IMR-90 (cell line): ENCODE measurements at regions not wholly inside any gene's neighbourhood (a gene's known extent, or its start where the extent isn't known, plus 50 kb on each side); places are given as distances from the start of the nearest gene placed in this dataset.

Source experiments
- ATAC-seq: fragments of 200-7000 bp; cut with Tn5 transposase; 2 replicates; pipeline ENCODE4 v1.9.1; 2020; ENCODE audit warnings: low read depth, mild to moderate bottlenecking, moderate library complexity
- BruUV-seq: library from RNA; stranded (reverse); fragments of 400-500 nt; replicated peaks from 2 replicates; lab custom pipeline; 2021; lab: Mats Ljungman, UMichigan
- CTCF ChIA-PET: fragments of 300-600 bp; formaldehyde crosslinking; extraction: SDS; loops from one replicate; lab custom pipeline; 2021; ENCODE audit warnings: antibody characterized with exemption; lab: Yijun Ruan, JAX
- POLR2A ChIA-PET: fragments of 300-600 bp; sonication (Branson Sonifier 250); formaldehyde crosslinking; loops from one replicate; lab custom pipeline; 2022; ENCODE audit warnings: antibody characterized with exemption; ENCODE audit not compliant: unreplicated experiment; lab: Charles Lee
- DNase-seq: peaks from one replicate; pipeline ENCODE4 v3.0.0; 2013
- H2AFZ ChIP-seq: replicated peaks from 2 replicates; pipeline ENCODE3; 2013; ENCODE audit warnings: low read length, mild to moderate bottlenecking; ENCODE audit not compliant: poor library complexity
- H2AK5ac ChIP-seq: 2 replicates; pipeline ENCODE4 v1.6.1; 2013; ENCODE audit warnings: low read depth, low read length, inconsistent platforms
- H2AK9ac ChIP-seq: replicated peaks from 2 replicates; pipeline ENCODE3; 2013; ENCODE audit warnings: mild to moderate bottlenecking, low read depth, low read length, moderate library complexity; ENCODE audit not compliant: poor library complexity
- H2BK120ac ChIP-seq: 2 replicates; pipeline ENCODE4 v1.6.1; 2013; ENCODE audit warnings: low read depth, low read length, inconsistent platforms
- H2BK15ac ChIP-seq: 3 replicates; pipeline ENCODE4 v1.6.1; 2013; ENCODE audit warnings: low read depth, low read length, inconsistent platforms
- H2BK20ac ChIP-seq: 2 replicates; pipeline ENCODE4 v1.6.1; 2013; ENCODE audit warnings: low read depth, mild to moderate bottlenecking, inconsistent platforms, low read length, moderate library complexity
- H2BK5ac ChIP-seq: 2 replicates; pipeline ENCODE4 v1.6.1; 2013; ENCODE audit warnings: mild to moderate bottlenecking, low read depth, low read length, inconsistent platforms; ENCODE audit not compliant: poor library complexity, severe bottlenecking
- H3K14ac ChIP-seq: replicated peaks from 2 replicates; pipeline ENCODE4 v1.6.1; 2013; ENCODE audit warnings: low read depth, low read length, inconsistent platforms
- H3K18ac ChIP-seq: 2 replicates; pipeline ENCODE4 v1.6.1; 2013; ENCODE audit warnings: low read depth, low read length, control low read depth
- H3K23ac ChIP-seq: 2 replicates; pipeline ENCODE4 v1.6.1; 2013; ENCODE audit warnings: low read depth, low read length, inconsistent platforms
- H3K27ac ChIP-seq: 2 replicates; pipeline ENCODE4 v1.5.1; 2013; ENCODE audit warnings: mild to moderate bottlenecking, control low read depth, low read length; ENCODE audit not compliant: insufficient read depth
- H3K27me3 ChIP-seq: 2 replicates; pipeline ENCODE4 v1.6.1; 2013; ENCODE audit warnings: low read length; ENCODE audit not compliant: control insufficient read depth, insufficient read depth
- H3K36me3 ChIP-seq: 2 replicates; pipeline ENCODE4 v1.6.1; 2013; ENCODE audit warnings: low read length, mixed read lengths; ENCODE audit not compliant: control insufficient read depth, insufficient read depth
- H3K4ac ChIP-seq: 2 replicates; pipeline ENCODE4 v1.6.1; 2013; ENCODE audit warnings: low read depth, low read length, inconsistent platforms
- H3K4me1 ChIP-seq: 2 replicates; pipeline ENCODE4 v1.6.1; 2013; ENCODE audit warnings: low read length, mixed read lengths; ENCODE audit not compliant: control insufficient read depth, insufficient read depth
- H3K4me2 ChIP-seq: 2 replicates; pipeline ENCODE4 v1.6.1; 2013; ENCODE audit warnings: low read depth, mild to moderate bottlenecking, control low read depth, low read length, moderate library complexity
- H3K4me3 ChIP-seq: 2 replicates; pipeline ENCODE4 v1.5.1; 2013; ENCODE audit warnings: low read depth, mild to moderate bottlenecking, control low read depth, low read length, moderate library complexity; ENCODE audit not compliant: insufficient read depth
- H3K56ac ChIP-seq: 2 replicates; pipeline ENCODE4 v1.6.1; 2013; ENCODE audit warnings: low read length, inconsistent platforms; ENCODE audit not compliant: insufficient read depth; ENCODE audit errors: extremely low read depth
- H3K79me1 ChIP-seq, 2 experiments: 2 replicates each; pipeline ENCODE4 v1.6.1; 2013; ENCODE audit warnings: low read length in 2 of 2, inconsistent platforms in 1 of 2, low read depth in 1 of 2
- H3K9ac ChIP-seq: 2 replicates; pipeline ENCODE4 v1.6.1; 2013; ENCODE audit warnings: low read depth, low read length, control low read depth
- H3K9me1 ChIP-seq: 2 replicates; pipeline ENCODE4 v1.6.1; 2013; ENCODE audit warnings: low read length, inconsistent platforms; ENCODE audit not compliant: insufficient read depth
- H3K9me3 ChIP-seq: 2 replicates; pipeline ENCODE4 v1.6.1; 2013; ENCODE audit warnings: low read length; ENCODE audit not compliant: control insufficient read depth, insufficient read depth
- H4K20me1 ChIP-seq: 2 replicates; pipeline ENCODE4 v1.6.1; 2013; ENCODE audit warnings: low read length, inconsistent platforms; ENCODE audit not compliant: insufficient read depth
- H4K5ac ChIP-seq: 2 replicates; pipeline ENCODE4 v1.6.1; 2013; ENCODE audit warnings: mild to moderate bottlenecking, low read depth, low read length, control low read depth
- H4K8ac ChIP-seq, 2 experiments: 2 replicates each; pipeline ENCODE4 v1.6.1; 2013; ENCODE audit warnings: low read depth in 2 of 2, low read length in 2 of 2, control low read depth in 1 of 2, inconsistent platforms in 1 of 2
- H4K91ac ChIP-seq: 2 replicates; pipeline ENCODE4 v1.6.1; 2013; ENCODE audit warnings: low read depth, low read length, inconsistent platforms; ENCODE audit not compliant: insufficient read depth
- BHLHE40 ChIP-seq: fragments of 150-350 bp; IDR thresholded peaks from 2 replicates; pipeline ENCODE4 v1.6.1; 2016; ENCODE audit warnings: mild to moderate bottlenecking, low read depth, low read length
- CEBPB ChIP-seq: IDR thresholded peaks from 2 replicates; pipeline ENCODE4 v1.6.1; 2012; ENCODE audit warnings: low read depth, low read length, improper control_type of control experiment
- CHD1 ChIP-seq: IDR thresholded peaks from 2 replicates; pipeline ENCODE4 v1.6.1; 2012; ENCODE audit warnings: low read depth, low read length, improper control_type of control experiment
- CTCF ChIP-seq: conservative IDR thresholded peaks from 2 replicates; pipeline ENCODE4 v1.5.1; 2012; ENCODE audit warnings: mild to moderate bottlenecking, low read depth, low read length, improper control_type of control experiment
- ELK1 ChIP-seq: fragments of 150-350 bp; IDR thresholded peaks from 2 replicates; pipeline ENCODE4 v1.6.1; 2016; ENCODE audit warnings: low read depth, mild to moderate bottlenecking, low read length, moderate library complexity, borderline replicate concordance
- FOS ChIP-seq: fragments of 150-350 bp; IDR thresholded peaks from 2 replicates; pipeline ENCODE4 v1.6.1; 2016; ENCODE audit warnings: low read depth, low read length
- MAFK ChIP-seq: IDR thresholded peaks from 2 replicates; pipeline ENCODE4 v1.6.1; 2012; ENCODE audit warnings: low read depth, low read length, improper control_type of control experiment
- MAZ ChIP-seq: IDR thresholded peaks from 2 replicates; pipeline ENCODE4 v1.6.1; 2012; ENCODE audit warnings: low read depth, mild to moderate bottlenecking, low read length, improper control_type of control experiment, moderate library complexity, borderline replicate concordance
- MXI1 ChIP-seq: IDR thresholded peaks from 2 replicates; pipeline ENCODE4 v1.6.1; 2012; ENCODE audit warnings: low read depth, mild to moderate bottlenecking, low read length, moderate library complexity, borderline replicate concordance
- NFE2L2 ChIP-seq: fragments of 150-350 bp; IDR thresholded peaks from 2 replicates; pipeline ENCODE4 v1.6.1; 2016; ENCODE audit warnings: low read depth, mild to moderate bottlenecking, low read length
- POLR2A ChIP-seq: IDR thresholded peaks from 2 replicates; pipeline ENCODE4 v1.6.1; 2012; ENCODE audit warnings: mild to moderate bottlenecking, low read depth, low read length
- RAD21 ChIP-seq: IDR thresholded peaks from 2 replicates; pipeline ENCODE4 v1.6.1; 2012; ENCODE audit warnings: low read length, improper control_type of control experiment
- RCOR1 ChIP-seq: IDR thresholded peaks from 2 replicates; pipeline ENCODE4 v1.6.1; 2012; ENCODE audit warnings: mild to moderate bottlenecking, low read length, improper control_type of control experiment; ENCODE audit not compliant: insufficient replicate concordance
- RFX5 ChIP-seq: IDR thresholded peaks from 2 replicates; pipeline ENCODE4 v1.8.0; 2012; ENCODE audit warnings: low read depth, mild to moderate bottlenecking, low read length, moderate library complexity
- SMC3 ChIP-seq: fragments of 150-350 bp; IDR thresholded peaks from 2 replicates; pipeline ENCODE4 v1.6.1; 2016; ENCODE audit warnings: low read depth, mild to moderate bottlenecking, antibody characterized with exemption, low read length, moderate library complexity
- USF2 ChIP-seq: fragments of 150-350 bp; IDR thresholded peaks from 2 replicates; pipeline ENCODE4 v1.6.1; 2017; ENCODE audit warnings: mild to moderate bottlenecking, antibody characterized with exemption, low read length, low read depth
- WGBS, 2 experiments: methylation state at CpG; one replicate each; pipeline versions ENCODE4 v1.1.5 to v1.1.7; 2013; ENCODE audit warnings: missing lambda C conversion rate in 2 of 2; ENCODE audit not compliant: insufficient read length in 1 of 2; ENCODE audit errors: extremely low coverage in 2 of 2; 5-methylcytosine and 5-hydroxymethylcytosine counted together
- dilution Hi-C: fragments of 300-500 bp; cut with HindIII; formaldehyde crosslinking; loops from one replicate; pipeline ENCODE4 v1.14.3; 2018; ENCODE audit warnings: low sequenced_read_pairs; ENCODE audit not compliant: unreplicated experiment
- in situ Hi-C: fragments of 300-500 bp; cut with MboI; formaldehyde crosslinking; loops from 3 replicates; pipeline ENCODE4 v1.14.3; 2019; ENCODE audit warnings: low sequenced_read_pairs, inconsistent platforms, mixed read lengths
- intact Hi-C: fragments of 100-400 bp; cut with micrococcal nuclease; formaldehyde crosslinking; loops from 2 replicates; pipeline ENCODE4 v1.10.0; 2022

- WGBS, 2 experiments = 100% methylated on average over 1 of the region's 7 CpGs; no CpG with 5 or more reads in 1 of the 2 experiments
- H4K8ac ChIP-seq = no peak overlapping the region
- intact Hi-C loops (no loop called here), dilution Hi-C loops (no loop called here), in situ Hi-C loops (no loop called here)
- no peak for ATAC-seq
- no peak overlapping the region for H4K91ac ChIP-seq
- no peak overlapping the region for H3K4me3 ChIP-seq
- H3K4ac ChIP-seq = no peak overlapping the region
- H3K9me1 ChIP-seq = no peaks in the 10 kb centered on the region
- H3K9ac ChIP-seq = no peak overlapping the region
- H2AFZ ChIP-seq = peak overlapping the region; percentile 8
- H4K20me1 ChIP-seq = no peaks in the 10 kb centered on the region
- BruUV-seq = no TSS peak
- TF ChIP-seq MXI1 (no peak), MAFK (no peak), CTCF (no peak), ELK1 (no peak), BHLHE40 (no peak), CHD1 (no peak), MAZ (no peak), RFX5 (no peak), FOS (no peak), CEBPB (no peak), POLR2A (no peak), RAD21 (no peak), SMC3 (no peak), USF2 (no peak), NFE2L2 (no peak), RCOR1 (no peak)
- no peaks in the 10 kb centered on the region; the same call in 1 of the 2 replicates for H3K9me3 ChIP-seq
- no peak overlapping the region for H2AK9ac ChIP-seq
- H2AK5ac ChIP-seq = no peak overlapping the region
- no peak overlapping the region for H3K27ac ChIP-seq
- H2BK120ac ChIP-seq = no peak overlapping the region
- ChIA-PET POLR2A (no interaction called here), CTCF (no interaction called here)
- H3K4me1 ChIP-seq = no peaks in the 10 kb centered on the region; the same call in 1 of the 2 replicates
- H4K5ac ChIP-seq = no peak overlapping the region
- no peak overlapping the region for H3K4me2 ChIP-seq
- no peaks in the 10 kb centered on the region for H3K36me3 ChIP-seq
- H2BK20ac ChIP-seq = no peak overlapping the region
- H3K79me1 ChIP-seq = no peaks in the 10 kb centered on the region
- no peak overlapping the region for H3K14ac ChIP-seq
- no peak overlapping the region for H2BK15ac ChIP-seq
- no peak for DNase-seq
- no peak overlapping the region for H3K56ac ChIP-seq
- peaks cover 7% of the 10 kb centered on the region for H3K27me3 ChIP-seq
- H3K23ac ChIP-seq = no peak overlapping the region
- H3K18ac ChIP-seq = no peak overlapping the region
- H2BK5ac ChIP-seq = no peak overlapping the region
Measured at GRCh38 chr10:44458671-44459413, 73.9 kb upstream of the CXCL12 start.
